Sigmoid colon (tissue), 6 donors: ENCODE measurements at regions not wholly inside any gene's neighbourhood (a gene's known extent, or its start where the extent isn't known, plus 50 kb on each side); places are given as distances from the start of the nearest gene placed in this dataset.

Source experiments
- DNase-seq: peaks from one replicate; pipeline ENCODE4 v3.0.0-alpha.2; 2019
- H3K27ac ChIP-seq, 4 donors: fragments of 200-600 bp; sonication (generic); one replicate each; pipeline ENCODE4 v1.5.1; 2016 to 2019; ENCODE audit warnings: mild to moderate bottlenecking in 1 of 4
- H3K27me3 ChIP-seq, 3 donors: fragments of 200-600 bp; sonication (generic); one replicate each; pipeline ENCODE4 v1.5.1; 2019; ENCODE audit warnings: mild to moderate bottlenecking in 1 of 3
- H3K36me3 ChIP-seq, 4 donors: fragments of 200-600 bp; sonication (generic); one replicate each; pipeline ENCODE4 v1.5.1; 2016 to 2019
- H3K4me1 ChIP-seq, 4 donors: fragments of 200-600 bp; sonication (generic); one replicate each; pipeline ENCODE4 v1.5.1; 2017 to 2019
- H3K4me3 ChIP-seq, 4 donors: fragments of 200-600 bp; sonication (generic); one replicate each; pipeline ENCODE4 v1.5.1; 2017 to 2019; ENCODE audit warnings: mild to moderate bottlenecking in 2 of 4, moderate library complexity in 1 of 4
- H3K9me3 ChIP-seq, 4 donors: fragments of 200-600 bp in 3 of 4; sonication (generic) in 3 of 4; one replicate each; pipeline versions ENCODE4 v1.5.1 to v1.6.1; 2013 to 2019
- EP300 ChIP-seq, 4 donors: sonication (generic); formaldehyde crosslinking; IDR thresholded peaks; one replicate each; pipeline ENCODE4 v1.6.1; 2017; ENCODE audit warnings: antibody characterized with exemption in 4 of 4
- POLR2A ChIP-seq, 2 donors: fragments of 450-650 bp; IDR thresholded peaks; one replicate each; pipeline ENCODE4 v1.6.1; 2016; ENCODE audit warnings: antibody characterized with exemption in 2 of 2, mild to moderate bottlenecking in 2 of 2, moderate library complexity in 2 of 2
- POLR2AphosphoS5 ChIP-seq, 4 donors: sonication (generic); formaldehyde crosslinking; IDR thresholded peaks; one replicate each; pipeline ENCODE4 v1.6.1; 2017; ENCODE audit warnings: antibody characterized with exemption in 4 of 4
- WGBS, 2 donors: extraction: QIAGEN DNeasy Blood & Tissue Kit; methylation state at CpG; one replicate each; pipeline ENCODE4 v1.1.7; 2013; 5-methylcytosine and 5-hydroxymethylcytosine counted together
- intact Hi-C: fragments of 100-400 bp; cut with DNase I; formaldehyde crosslinking; loops from one replicate; pipeline ENCODE4 v1.15.1; 2023
- TF ChIP-seq, protein P1 (sequence below), 4 experiments: fragments of 450-650 bp in 3 of 4; fragments of 200-600 bp in 1 of 4; IDR thresholded peaks; one replicate each; pipeline ENCODE4 v1.5.1; 2016 to 2019; ENCODE audit warnings: antibody characterized with exemption in 4 of 4, mild to moderate bottlenecking in 3 of 4, moderate library complexity in 2 of 4
- donor health status: healthy with polysubstance abuse.
- donor health status: healthy.

DNA sequence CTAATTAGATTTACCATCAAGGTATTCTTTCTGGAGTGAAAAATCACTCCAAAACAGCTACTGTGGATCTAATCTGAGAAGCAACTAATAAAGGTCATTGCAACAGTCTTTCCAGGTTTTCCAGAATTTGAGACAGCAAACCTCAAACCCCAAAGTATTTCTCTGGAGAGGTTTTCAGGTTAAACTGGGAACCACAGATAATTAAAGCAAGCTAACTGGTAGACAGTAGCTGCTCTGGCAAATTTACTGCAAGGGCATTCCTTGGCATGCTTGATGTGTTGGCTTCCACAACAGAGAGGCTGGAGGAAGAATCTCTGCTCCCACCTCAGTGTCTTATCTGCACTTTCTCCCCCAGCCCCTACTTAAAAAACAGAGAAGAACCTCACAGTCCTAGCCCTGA, 140.0 kb upstream of the NRBF2 start:
- Histone ChIP-seq H3K27ac (no peak overlapping the region), H3K36me3 (no peaks in the 10 kb centered on the region), H3K4me3 (no peak overlapping the region), H3K4me1 (no peaks in the 10 kb centered on the region), H3K9me3 (no peaks in the 10 kb centered on the region), H3K27me3 (no peaks in the 10 kb centered on the region)
- intact Hi-C loops, result no loop called here
- no peak for DNase-seq
- no peak for TF ChIP-seq POLR2A (IDR thresholded peaks at IDR 0.05)
- TF ChIP-seq, protein P1, sequence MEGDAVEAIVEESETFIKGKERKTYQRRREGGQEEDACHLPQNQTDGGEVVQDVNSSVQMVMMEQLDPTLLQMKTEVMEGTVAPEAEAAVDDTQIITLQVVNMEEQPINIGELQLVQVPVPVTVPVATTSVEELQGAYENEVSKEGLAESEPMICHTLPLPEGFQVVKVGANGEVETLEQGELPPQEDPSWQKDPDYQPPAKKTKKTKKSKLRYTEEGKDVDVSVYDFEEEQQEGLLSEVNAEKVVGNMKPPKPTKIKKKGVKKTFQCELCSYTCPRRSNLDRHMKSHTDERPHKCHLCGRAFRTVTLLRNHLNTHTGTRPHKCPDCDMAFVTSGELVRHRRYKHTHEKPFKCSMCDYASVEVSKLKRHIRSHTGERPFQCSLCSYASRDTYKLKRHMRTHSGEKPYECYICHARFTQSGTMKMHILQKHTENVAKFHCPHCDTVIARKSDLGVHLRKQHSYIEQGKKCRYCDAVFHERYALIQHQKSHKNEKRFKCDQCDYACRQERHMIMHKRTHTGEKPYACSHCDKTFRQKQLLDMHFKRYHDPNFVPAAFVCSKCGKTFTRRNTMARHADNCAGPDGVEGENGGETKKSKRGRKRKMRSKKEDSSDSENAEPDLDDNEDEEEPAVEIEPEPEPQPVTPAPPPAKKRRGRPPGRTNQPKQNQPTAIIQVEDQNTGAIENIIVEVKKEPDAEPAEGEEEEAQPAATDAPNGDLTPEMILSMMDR (IDR thresholded peaks at IDR 0.05), result no peak
- no peak for TF ChIP-seq POLR2AphosphoS5 (IDR thresholded peaks at IDR 0.05)
- TF ChIP-seq EP300 (IDR thresholded peaks at IDR 0.05), result no peak

GRCh38 chr10:62992145-62992721, 140.9 kb upstream of the NRBF2 start:
- Histone ChIP-seq H3K4me3 (no peak overlapping the region), H3K4me1 (no peaks in the 10 kb centered on the region), H3K27ac (no peak overlapping the region), H3K9me3 (no peaks in the 10 kb centered on the region), H3K36me3 (no peaks in the 10 kb centered on the region), H3K27me3 (no peaks in the 10 kb centered on the region)
- WGBS, 2 donors, result 70 to 73% methylated on average over 9 of the region's 9 CpGs
- no peak for DNase-seq
- intact Hi-C loops, result no loop called here
- no peak for TF ChIP-seq POLR2AphosphoS5 (IDR thresholded peaks at IDR 0.05)

DNA sequence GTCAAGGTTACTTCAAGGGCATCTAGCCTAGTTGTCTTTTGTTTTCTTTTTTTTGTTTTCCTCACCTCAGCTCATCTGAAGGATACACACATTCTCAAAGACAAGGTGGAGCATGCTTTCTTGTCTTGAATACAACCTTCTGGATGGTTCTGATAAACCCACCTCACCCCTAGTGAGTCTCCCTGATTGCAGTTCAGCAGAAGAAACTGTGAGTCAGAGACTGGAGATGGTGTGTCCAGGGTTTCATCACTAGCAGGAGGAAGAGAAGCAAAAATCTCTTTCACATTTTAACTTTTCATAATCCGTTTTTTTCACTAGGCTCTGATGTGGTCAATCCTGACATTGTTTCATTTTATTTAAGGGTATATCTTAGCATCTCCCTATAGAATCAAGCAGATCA, 143.0 kb upstream of the NRBF2 start:
- WGBS, 2 donors, result 73 to 88% methylated on average over 1 of the region's 1 CpG
- Histone ChIP-seq H3K4me3 (no peak overlapping the region), H3K27me3 (no peaks in the 10 kb centered on the region), H3K9me3 (no peaks in the 10 kb centered on the region), H3K27ac (no peak overlapping the region), H3K36me3 (no peaks in the 10 kb centered on the region), H3K4me1 (no peaks in the 10 kb centered on the region)
- intact Hi-C loops, result no loop called here
- TF ChIP-seq, protein P1 (IDR thresholded peaks at IDR 0.05), result no peak
- TF ChIP-seq POLR2A (IDR thresholded peaks at IDR 0.05) (no peak), EP300 (IDR thresholded peaks at IDR 0.05) (no peak)
- no peak for DNase-seq

DNA sequence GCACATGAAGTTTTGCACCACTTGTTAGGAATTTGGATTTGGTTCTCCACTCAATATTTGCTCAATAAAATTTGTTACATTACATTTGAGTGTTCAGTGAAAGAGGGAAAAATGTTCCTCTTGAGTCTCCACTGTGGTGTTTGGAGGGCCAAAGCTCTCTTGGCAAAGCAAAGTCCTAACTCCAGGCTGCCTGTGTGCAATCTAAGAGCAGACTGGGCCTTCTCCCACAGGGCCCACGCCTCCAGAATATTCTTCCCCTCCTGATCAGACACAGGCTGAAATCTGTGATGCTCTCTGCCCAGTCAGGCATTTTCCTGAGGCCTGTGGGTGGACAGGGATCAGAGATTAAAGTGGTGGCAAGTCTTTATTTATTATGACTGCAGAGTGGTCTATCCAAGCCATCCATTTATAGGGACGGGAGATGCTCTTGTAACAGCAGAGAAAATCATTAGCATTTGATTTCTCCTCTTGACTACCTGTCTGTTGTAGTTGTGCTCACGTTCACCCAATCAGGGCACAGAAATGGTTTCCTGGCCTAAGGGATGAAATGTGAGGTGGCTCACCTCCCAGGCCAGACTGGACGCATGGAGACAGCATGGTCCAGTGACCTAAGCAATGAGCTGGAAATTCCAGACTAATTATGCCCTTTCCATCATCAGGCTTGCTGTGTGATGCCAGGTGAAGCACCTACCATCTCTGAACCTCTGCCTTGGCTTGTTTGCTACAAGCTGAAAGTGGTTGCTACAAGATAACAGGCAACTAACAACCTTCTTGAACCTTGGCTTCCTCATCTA, 147.1 kb upstream of the NRBF2 start:
- H3K27ac ChIP-seq, result no peak overlapping the region
- no peaks in the 10 kb centered on the region for H3K4me1 ChIP-seq
- H3K4me3 ChIP-seq, result no peak overlapping the region
- TF ChIP-seq EP300 (IDR thresholded peaks at IDR 0.05) (no peak), POLR2AphosphoS5 (IDR thresholded peaks at IDR 0.05) (no peak), POLR2A (IDR thresholded peaks at IDR 0.05) (no peak)
- TF ChIP-seq, protein P1 (IDR thresholded peaks at IDR 0.05), result no peak
- intact Hi-C loops, result no loop called here
- DNase-seq, result no peak
- H3K9me3 ChIP-seq, result no peaks in the 10 kb centered on the region
- 82 to 88% methylated on average over 4 of the region's 4 CpGs for WGBS, 2 donors
- no peaks in the 10 kb centered on the region for H3K27me3 ChIP-seq
- no peaks in the 10 kb centered on the region for H3K36me3 ChIP-seq

GRCh38 chr10:62981096-62981495, 152.0 kb upstream of the NRBF2 start:
- Histone ChIP-seq H3K36me3 (no peaks in the 10 kb centered on the region), H3K27me3 (no peaks in the 10 kb centered on the region), H3K4me1 (no peaks in the 10 kb centered on the region), H3K27ac (no peak overlapping the region), H3K4me3 (no peak overlapping the region), H3K9me3 (no peaks in the 10 kb centered on the region)
- intact Hi-C loops, result no loop called here
- no peak for TF ChIP-seq POLR2A (IDR thresholded peaks at IDR 0.05)
- TF ChIP-seq EP300 (IDR thresholded peaks at IDR 0.05), result no peak
- no peak for TF ChIP-seq POLR2AphosphoS5 (IDR thresholded peaks at IDR 0.05)
- TF ChIP-seq, protein P1 (IDR thresholded peaks at IDR 0.05), result no peak
- WGBS, 2 donors, result 79 to 84% methylated on average over 2 of the region's 2 CpGs
- no peak for DNase-seq
